SKM-1 (cell line): ENCODE measurements at regions not wholly inside any gene's neighbourhood (a gene's known extent, or its start where the extent isn't known, plus 50 kb on each side); places are given as distances from the start of the nearest gene placed in this dataset.
"Not testable (repeated sequence)": the region's sequence is repeated elsewhere in the genome, so short reads cannot be mapped to it uniquely, and the experiment has no call there.

Experiments
- DNase-seq: peaks from one replicate; lab custom pipeline; 2025; ENCODE audit not compliant: unreplicated experiment; lab: John Stamatoyannopoulos, UW

GRCh38 chr3:81998139-81998755, 236.8 kb upstream of the GBE1 start:
- DNase-seq, result no peak

GRCh38 chr3:81997390-81997789, 235.9 kb upstream of the GBE1 start:
- no peak for DNase-seq

- DNase-seq, result no peak
Observed at GRCh38 chr3:81995329-81995728, 233.9 kb upstream of the GBE1 start.

- no peak for DNase-seq
Observed at GRCh38 chr3:81989758-81990157, 228.3 kb upstream of the GBE1 start.

GRCh38 chr3:81989274-81989673, 227.8 kb upstream of the GBE1 start:
- DNase-seq, result no peak

GRCh38 chr3:81987412-81987811, 226.0 kb upstream of the GBE1 start:
- DNase-seq, result not testable (repeated sequence)

- DNase-seq, result no peak
Observed at GRCh38 chr3:81985996-81986723, 224.7 kb upstream of the GBE1 start.

GRCh38 chr3:81983382-81983781, 221.9 kb upstream of the GBE1 start:
- DNase-seq, result no peak

GRCh38 chr3:81980596-81981494, 219.4 kb upstream of the GBE1 start:
- no peak for DNase-seq

- DNase-seq, result no peak
Observed at GRCh38 chr3:81974751-81975150, 213.3 kb upstream of the GBE1 start.

- DNase-seq, result no peak
Observed at GRCh38 chr3:81968658-81969057, 207.2 kb upstream of the GBE1 start.

- DNase-seq, result no peak
Observed at GRCh38 chr3:81967393-81967792, 205.9 kb upstream of the GBE1 start.

GRCh38 chr3:81965696-81966095, 204.3 kb upstream of the GBE1 start:
- no peak for DNase-seq

GRCh38 chr3:81962396-81962795, 201.0 kb upstream of the GBE1 start:
- DNase-seq, result no peak

- no peak for DNase-seq
Observed at GRCh38 chr3:81958972-81959640, 197.7 kb upstream of the GBE1 start.

GRCh38 chr3:81955878-81956277, 194.4 kb upstream of the GBE1 start:
- no peak for DNase-seq

- no peak for DNase-seq
Observed at GRCh38 chr3:81953111-81953510, 191.7 kb upstream of the GBE1 start.

GRCh38 chr3:81952141-81952540, 190.7 kb upstream of the GBE1 start:
- no peak for DNase-seq

GRCh38 chr3:81951636-81952035, 190.2 kb upstream of the GBE1 start:
- no peak for DNase-seq

GRCh38 chr3:81951106-81951505, 189.7 kb upstream of the GBE1 start:
- no peak for DNase-seq

- no peak for DNase-seq
Observed at GRCh38 chr3:81947359-81947758, 185.9 kb upstream of the GBE1 start.
